HCT116 (cell line): ENCODE measurements at regions not wholly inside any gene's neighbourhood (a gene's known extent, or its start where the extent isn't known, plus 50 kb on each side); places are given as distances from the start of the nearest gene placed in this dataset.
"Not testable (repeated sequence)": the region's sequence is repeated elsewhere in the genome, so short reads cannot be mapped to it uniquely, and the experiment has no call there.

Source experiments
- ATF3 ChIP-seq: IDR thresholded peaks from 2 replicates; pipeline ENCODE4 v1.6.1; 2012
- CTCF ChIP-seq, 3 experiments: fragments of 200-600 bp in 1 of 3; sonication (generic) in 1 of 3; IDR thresholded peaks in 2 of 3; conservative IDR thresholded peaks in 1 of 3; 2 replicates each; pipeline ENCODE4 v1.5.1; 2012 to 2017; ENCODE audit warnings: low read depth in 2 of 3, low read length in 2 of 3, antibody characterized with exemption in 1 of 3, borderline replicate concordance in 1 of 3, control low read depth in 1 of 3, mild to moderate bottlenecking in 1 of 3, mixed read lengths in 1 of 3, mixed run types in 1 of 3, moderate library complexity in 1 of 3; ENCODE audit not compliant: insufficient read depth in 1 of 3
- EGR1 ChIP-seq: IDR thresholded peaks from 2 replicates; pipeline ENCODE4 v1.6.1; 2012; ENCODE audit warnings: low read depth
- EZH2 ChIP-seq: fragments of 200-600 bp; sonication (generic); IDR thresholded peaks from 2 replicates; pipeline ENCODE4 v1.6.1; 2017; ENCODE audit warnings: antibody characterized with exemption, mixed run types
- POLR2A ChIP-seq: IDR thresholded peaks from 2 replicates; pipeline ENCODE4 v1.7.0; 2011; ENCODE audit warnings: borderline replicate concordance; ENCODE audit not compliant: insufficient read depth, insufficient read length; ENCODE audit errors: extremely low read depth
- RAD21 ChIP-seq: IDR thresholded peaks from 2 replicates; pipeline ENCODE4 v1.6.1; 2012; ENCODE audit warnings: low read depth, mild to moderate bottlenecking
- SIN3A ChIP-seq: IDR thresholded peaks from 2 replicates; pipeline ENCODE4 v1.6.1; 2012; ENCODE audit warnings: low read depth
- SP1 ChIP-seq: IDR thresholded peaks from 2 replicates; pipeline ENCODE4 v1.6.1; 2012; ENCODE audit warnings: low read depth
- TCF7L2 ChIP-seq: IDR thresholded peaks from 2 replicates; pipeline ENCODE4 v1.7.0; 2011; ENCODE audit warnings: borderline replicate concordance, inconsistent platforms; ENCODE audit not compliant: insufficient read depth, insufficient read length; ENCODE audit errors: extremely low read depth
- ZFX ChIP-seq: fragments of 450-650 bp; IDR thresholded peaks from 2 replicates; pipeline ENCODE4 v1.6.1; 2017
- ZNF274 ChIP-seq: fragments of 200-500 bp; sonication (Bioruptor generic); IDR thresholded peaks from 2 replicates; pipeline ENCODE4 v1.6.1; 2014; ENCODE audit warnings: mild to moderate bottlenecking, low read depth, low read length, inconsistent platforms

DNA sequence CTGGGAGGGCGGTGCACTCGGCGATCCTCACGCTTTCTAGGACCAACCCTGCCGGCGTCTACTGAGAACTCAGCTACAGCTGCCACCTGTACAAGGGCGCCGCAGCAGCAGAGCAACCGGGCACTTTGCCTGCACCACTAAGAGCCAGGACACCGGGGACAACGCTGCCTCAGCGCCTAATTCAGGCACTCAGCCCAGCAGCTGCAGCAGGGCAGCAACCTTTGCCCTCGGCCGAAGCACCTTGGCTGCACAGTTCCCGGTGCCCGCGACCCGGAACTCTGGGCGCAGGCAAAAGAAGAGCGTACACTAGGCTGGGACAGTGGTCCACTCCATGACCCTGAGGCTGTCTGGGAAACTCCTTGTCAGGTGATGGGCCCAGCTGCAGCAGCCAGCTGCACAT is 85.7 kb downstream of the POTEB3 start:
- not testable (repeated sequence) for TF ChIP-seq SP1; TCF7L2; ZNF274; CTCF (IDR thresholded peaks at IDR 0.05 in 2 of 3, conservative IDR thresholded peaks at IDR 0.05 in 1 of 3; ENCODE audit: borderline replicate concordance in 1 of 3, insufficient read depth in 1 of 3, low read depth in 2 of 3, low read length in 2 of 3); EGR1; POLR2A; ZFX; EZH2; SIN3A; RAD21; ATF3
